ENCODE measurements at regions not wholly inside any gene's neighbourhood (a gene's known extent, or its start where the extent isn't known, plus 50 kb on each side); places are given as distances from the start of the nearest gene placed in this dataset.

GRCh38 chr1:60978421-60979357, 103.7 kb upstream of the NFIA start:
- no peaks in the 10 kb centered on the region for H3K27me3 ChIP-seq (ENCODE audit: insufficient read depth, low read depth, low read length)
- H3K36me3 ChIP-seq (ENCODE audit: insufficient read depth, low read length): no peaks in the 10 kb centered on the region
- H2AFZ ChIP-seq (ENCODE audit: low read depth, low read length): no peak overlapping the region
- H3K4me2 ChIP-seq (ENCODE audit: low read length): no peak overlapping the region
- no peaks in the 10 kb centered on the region for H3F3A ChIP-seq (ENCODE audit: insufficient read depth, low read length, poor library complexity, severe bottlenecking)
- H3K4me3 ChIP-seq (ENCODE audit: low read length): no peak overlapping the region
- no peak overlapping the region for H3K9ac ChIP-seq (ENCODE audit: low read length)
- H3K27ac ChIP-seq (ENCODE audit: low read length): no peak overlapping the region
- no peaks in the 10 kb centered on the region for H3K79me2 ChIP-seq (replicated peaks; ENCODE audit: insufficient read depth, low read length)
- no peaks in the 10 kb centered on the region for H3K9me2 ChIP-seq (ENCODE audit: insufficient read depth, low read length)
- H3K9me3 ChIP-seq (ENCODE audit: low read length): no peaks in the 10 kb centered on the region
- no peaks in the 10 kb centered on the region for H4K20me1 ChIP-seq (ENCODE audit: insufficient read depth)
- no peak for TF ChIP-seq REST (IDR thresholded peaks at IDR 0.05; ENCODE audit: borderline replicate concordance)
- no peak for TF ChIP-seq MXI1 (conservative IDR thresholded peaks at IDR 0.05; ENCODE audit: poor library complexity, severe bottlenecking)
- TF ChIP-seq POLR2AphosphoS5 (IDR thresholded peaks at IDR 0.05): no peak
- TF ChIP-seq CTCF (IDR thresholded peaks at IDR 0.05; ENCODE audit: poor library complexity, severe bottlenecking): no peak
- no peak for TF ChIP-seq EP300 (conservative IDR thresholded peaks at IDR 0.05; ENCODE audit: poor library complexity, severe bottlenecking)
- TF ChIP-seq EZH2 (IDR thresholded peaks at IDR 0.05; ENCODE audit: borderline replicate concordance, insufficient read depth, low read length, poor library complexity, severe bottlenecking): no peak

- H3K9me2 ChIP-seq (ENCODE audit: insufficient read depth, low read length): no peaks in the 10 kb centered on the region
- no peaks in the 10 kb centered on the region for H4K20me1 ChIP-seq (ENCODE audit: insufficient read depth)
- no peak overlapping the region for H2AFZ ChIP-seq (ENCODE audit: low read depth, low read length)
- no peak overlapping the region for H3K9ac ChIP-seq (ENCODE audit: low read length)
- H3K27me3 ChIP-seq (ENCODE audit: insufficient read depth, low read depth, low read length): no peaks in the 10 kb centered on the region
- no peaks in the 10 kb centered on the region for H3K79me2 ChIP-seq (replicated peaks; ENCODE audit: insufficient read depth, low read length)
- no peaks in the 10 kb centered on the region for H3K36me3 ChIP-seq (ENCODE audit: insufficient read depth, low read length)
- H3F3A ChIP-seq (ENCODE audit: insufficient read depth, low read length, poor library complexity, severe bottlenecking): no peaks in the 10 kb centered on the region
- H3K27ac ChIP-seq (ENCODE audit: low read length): no peak overlapping the region
- no peak overlapping the region for H3K4me3 ChIP-seq (ENCODE audit: low read length)
- no peak overlapping the region for H3K4me2 ChIP-seq (ENCODE audit: low read length)
- H3K9me3 ChIP-seq (ENCODE audit: low read length): no peaks in the 10 kb centered on the region
- TF ChIP-seq MXI1 (conservative IDR thresholded peaks at IDR 0.05; ENCODE audit: poor library complexity, severe bottlenecking) (no peak), RAD21 (conservative IDR thresholded peaks at IDR 0.05) (no peak), SMC3 (conservative IDR thresholded peaks at IDR 0.05; ENCODE audit: poor library complexity) (no peak), POLR2AphosphoS5 (IDR thresholded peaks at IDR 0.05) (no peak), TAF1 (IDR thresholded peaks at IDR 0.05; ENCODE audit: low read depth) (no peak), REST (IDR thresholded peaks at IDR 0.05; ENCODE audit: borderline replicate concordance) (no peak), EZH2 (IDR thresholded peaks at IDR 0.05; ENCODE audit: borderline replicate concordance, insufficient read depth, low read length, poor library complexity, severe bottlenecking) (no peak), CTCF (IDR thresholded peaks at IDR 0.05; ENCODE audit: poor library complexity, severe bottlenecking) (no peak), EP300 (conservative IDR thresholded peaks at IDR 0.05; ENCODE audit: poor library complexity, severe bottlenecking) (no peak)
Observed at GRCh38 chr1:60977661-60978060, 104.7 kb upstream of the NFIA start.
